ENCODE measurements at regions not wholly inside any gene's neighbourhood (a gene's known extent, or its start where the extent isn't known, plus 50 kb on each side); places are given as distances from the start of the nearest gene placed in this dataset.
"Not testable (repeated sequence)": the region's sequence is repeated elsewhere in the genome, so short reads cannot be mapped to it uniquely, and the experiment has no call there.

- DNase-seq (ENCODE audit: low spot score), result no peak
Measured at GRCh38 chr4:128688846-128689437, 120.6 kb upstream of the JADE1 start.

GRCh38 chr4:128688033-128688721 is 121.3 kb upstream of the JADE1 start:
- DNase-seq (ENCODE audit: low spot score), result no peak

DNA sequence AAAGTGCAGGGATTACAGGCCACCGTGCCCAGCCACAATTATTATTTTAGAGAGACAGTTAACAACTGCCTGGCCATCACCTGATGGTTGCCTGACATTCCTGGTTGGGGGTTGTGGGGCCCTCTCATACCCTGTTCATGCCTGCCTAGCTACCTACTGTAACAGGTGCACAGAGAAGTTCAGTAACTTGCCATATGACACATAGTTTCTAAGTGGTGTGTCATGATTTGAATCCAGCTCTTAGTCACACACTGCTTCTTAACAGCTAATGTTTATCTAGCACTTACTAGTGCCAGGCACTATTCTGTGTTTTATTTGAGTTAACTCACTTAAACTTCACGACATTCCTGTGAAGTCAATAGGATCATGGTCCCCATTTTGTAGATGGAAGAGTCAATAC is 122.7 kb upstream of the JADE1 start:
- no peak for DNase-seq (ENCODE audit: low spot score)

- DNase-seq (ENCODE audit: low spot score), result no peak
Measured at GRCh38 chr4:128686032-128686465, 123.5 kb upstream of the JADE1 start.

GRCh38 chr4:128684016-128684415 is 125.5 kb upstream of the JADE1 start:
- DNase-seq (ENCODE audit: low spot score), result no peak

DNA sequence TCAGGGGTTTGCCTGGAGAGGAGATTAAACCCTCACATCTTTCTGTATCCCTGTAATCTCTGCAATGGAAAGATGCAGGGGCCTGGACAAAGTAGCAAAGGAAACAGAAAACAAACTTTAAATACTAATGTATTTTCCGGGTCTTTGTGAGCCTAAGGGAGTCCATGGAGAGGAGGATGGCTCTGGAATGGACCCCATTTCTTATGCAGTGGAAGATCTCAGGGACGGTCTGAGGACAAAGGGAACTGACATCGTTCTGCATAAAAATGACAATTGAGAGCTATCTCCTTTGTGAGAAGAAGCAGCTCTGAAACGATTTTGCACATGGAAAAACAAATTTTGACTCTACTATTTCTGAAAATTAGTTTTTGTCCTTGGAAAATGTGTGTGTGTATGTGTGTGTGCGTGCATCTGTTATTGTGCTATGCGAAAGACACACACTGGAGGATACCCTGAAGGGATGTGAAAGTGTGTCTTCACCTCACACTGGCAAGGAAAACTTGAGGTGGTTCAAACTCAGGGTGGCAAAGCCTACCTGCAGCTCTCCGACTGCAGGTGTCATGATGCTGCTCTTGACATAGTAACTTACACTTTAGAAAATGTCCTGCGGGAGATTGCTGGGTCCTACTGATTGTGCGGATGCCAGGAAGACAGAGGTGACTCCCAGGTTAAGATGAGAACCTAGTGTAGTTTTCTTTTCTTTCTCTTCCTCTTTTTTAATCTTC is 126.4 kb upstream of the JADE1 start:
- no peak for DNase-seq (ENCODE audit: low spot score)

- no peak for DNase-seq (ENCODE audit: low spot score)
Measured at GRCh38 chr4:128676095-128676494, 133.4 kb upstream of the JADE1 start.

- DNase-seq (ENCODE audit: low spot score), result no peak
Measured at GRCh38 chr4:128675083-128675482, 134.4 kb upstream of the JADE1 start.

- not testable (repeated sequence) for DNase-seq (ENCODE audit: low spot score)
Measured at GRCh38 chr4:128673159-128673558, 136.3 kb upstream of the JADE1 start.

- DNase-seq (ENCODE audit: low spot score), result not testable (repeated sequence)
Measured at GRCh38 chr4:128672596-128672995, 136.9 kb upstream of the JADE1 start.

- DNase-seq (ENCODE audit: low spot score), result no peak
Measured at GRCh38 chr4:128670513-128670912, 139.0 kb upstream of the JADE1 start.

DNA sequence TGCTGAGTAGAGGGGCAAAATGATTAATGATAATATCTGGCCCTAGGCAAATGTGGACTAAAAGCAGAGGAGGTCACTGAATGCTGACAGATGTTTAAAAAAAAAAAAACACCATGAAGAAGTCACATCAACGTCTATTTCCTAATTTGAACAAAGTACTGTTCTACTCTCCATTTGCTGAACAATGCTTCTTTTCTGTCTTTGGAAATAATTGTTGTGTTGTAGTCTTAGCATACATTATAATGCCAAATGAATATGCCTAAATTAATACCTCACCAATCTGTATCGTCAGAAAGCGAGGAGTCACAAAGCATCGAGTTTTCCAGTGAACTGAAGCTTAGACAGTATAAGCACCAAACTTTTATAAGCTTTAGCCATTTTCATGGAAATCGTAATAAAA is 140.9 kb upstream of the JADE1 start:
- DNase-seq (ENCODE audit: low spot score), result no peak

GRCh38 chr4:128665514-128665913 is 144.0 kb upstream of the JADE1 start:
- DNase-seq (ENCODE audit: low spot score), result no peak

DNA sequence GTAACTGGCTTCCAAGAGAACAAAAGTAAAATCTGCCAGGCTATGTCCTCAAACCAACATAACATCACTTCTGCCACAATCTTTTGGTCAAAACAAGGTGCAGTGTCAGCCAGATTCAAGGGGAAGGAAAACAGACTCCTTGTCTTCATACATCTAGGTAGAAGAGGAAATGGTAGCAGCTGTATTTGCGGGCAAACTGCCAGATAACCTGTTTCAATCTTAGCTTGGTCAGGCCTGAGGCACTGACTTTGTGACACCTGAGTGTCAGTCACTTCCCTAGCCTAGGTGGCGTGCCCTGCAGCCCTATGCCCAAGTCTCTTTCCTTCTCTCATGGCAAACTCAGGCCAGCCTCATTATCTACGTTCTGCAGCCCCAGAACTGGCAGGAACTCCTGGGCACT is 146.2 kb upstream of the JADE1 start:
- DNase-seq (ENCODE audit: low spot score), result peak; percentile 21

GRCh38 chr4:128661479-128661878 is 148.0 kb upstream of the JADE1 start:
- no peak for DNase-seq (ENCODE audit: low spot score)

DNA sequence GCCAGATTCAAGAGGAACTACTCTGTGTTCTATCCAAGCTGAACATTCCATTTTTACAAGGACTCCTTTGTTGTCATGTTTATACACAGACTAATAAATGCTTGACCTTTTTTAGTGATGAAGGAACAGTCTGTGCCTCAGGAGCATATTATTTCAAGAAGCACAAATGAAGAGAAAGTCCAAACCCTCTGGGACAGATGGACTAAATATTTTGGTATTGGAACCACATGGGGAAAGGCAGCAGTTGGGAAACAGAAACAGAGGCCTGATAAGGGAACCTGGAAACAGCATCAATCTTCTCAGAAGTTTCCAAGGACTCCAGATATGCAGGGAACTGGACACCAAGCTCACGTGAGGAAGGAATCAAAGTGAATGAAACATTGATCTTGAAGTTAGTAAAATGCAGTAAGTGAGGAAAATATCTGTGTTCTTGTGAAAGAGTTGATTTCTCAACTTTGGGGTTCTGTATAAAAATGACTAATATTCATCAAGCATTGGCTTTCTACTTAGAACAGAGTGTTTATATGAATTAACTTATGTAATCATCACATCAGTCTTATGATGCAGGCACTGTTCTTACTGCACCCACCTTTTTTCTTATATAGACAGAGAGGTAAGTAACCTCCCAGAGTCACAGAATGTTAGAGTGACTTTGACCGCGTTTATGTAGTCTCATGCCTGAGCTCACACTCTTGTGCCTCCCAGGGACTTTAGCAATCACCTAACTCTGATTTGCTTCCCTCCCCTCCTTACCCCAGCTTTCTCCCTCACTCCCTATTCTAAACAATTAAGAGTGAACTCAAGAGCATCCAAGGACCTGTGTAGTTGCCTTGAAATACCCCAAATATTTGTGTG is 148.9 kb upstream of the JADE1 start:
- DNase-seq (ENCODE audit: low spot score), result peak; percentile 34

- DNase-seq (ENCODE audit: low spot score), result no peak
Measured at GRCh38 chr4:128658214-128658631, 151.3 kb upstream of the JADE1 start.

DNA sequence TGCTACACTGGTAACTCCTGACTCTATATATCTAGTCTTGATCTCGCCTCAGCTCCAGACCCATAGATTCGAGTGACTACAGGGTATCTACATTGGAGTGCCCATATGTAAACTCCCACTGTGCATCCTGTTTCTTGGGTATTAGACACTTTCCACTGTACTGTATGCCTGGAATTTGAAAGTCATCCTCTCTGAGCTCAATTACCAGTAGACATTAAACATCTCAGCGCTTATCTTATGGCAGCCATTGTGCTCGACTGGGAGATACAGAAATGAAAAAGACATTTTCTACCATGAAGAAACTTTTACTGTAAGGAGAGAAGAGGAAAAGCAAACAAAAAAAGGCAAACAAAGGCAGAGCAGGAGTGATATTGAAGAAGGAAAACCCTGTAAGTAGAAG is 151.9 kb upstream of the JADE1 start:
- no peak for DNase-seq (ENCODE audit: low spot score)

- no peak for DNase-seq (ENCODE audit: low spot score)
Measured at GRCh38 chr4:128654465-128654864, 155.0 kb upstream of the JADE1 start.

GRCh38 chr4:128653527-128654444 is 155.7 kb upstream of the JADE1 start:
- peak; percentile 45 for DNase-seq (ENCODE audit: low spot score)
